ENCODE measurements at regions not wholly inside any gene's neighbourhood (a gene's known extent, or its start where the extent isn't known, plus 50 kb on each side); places are given as distances from the start of the nearest gene placed in this dataset.

DNA sequence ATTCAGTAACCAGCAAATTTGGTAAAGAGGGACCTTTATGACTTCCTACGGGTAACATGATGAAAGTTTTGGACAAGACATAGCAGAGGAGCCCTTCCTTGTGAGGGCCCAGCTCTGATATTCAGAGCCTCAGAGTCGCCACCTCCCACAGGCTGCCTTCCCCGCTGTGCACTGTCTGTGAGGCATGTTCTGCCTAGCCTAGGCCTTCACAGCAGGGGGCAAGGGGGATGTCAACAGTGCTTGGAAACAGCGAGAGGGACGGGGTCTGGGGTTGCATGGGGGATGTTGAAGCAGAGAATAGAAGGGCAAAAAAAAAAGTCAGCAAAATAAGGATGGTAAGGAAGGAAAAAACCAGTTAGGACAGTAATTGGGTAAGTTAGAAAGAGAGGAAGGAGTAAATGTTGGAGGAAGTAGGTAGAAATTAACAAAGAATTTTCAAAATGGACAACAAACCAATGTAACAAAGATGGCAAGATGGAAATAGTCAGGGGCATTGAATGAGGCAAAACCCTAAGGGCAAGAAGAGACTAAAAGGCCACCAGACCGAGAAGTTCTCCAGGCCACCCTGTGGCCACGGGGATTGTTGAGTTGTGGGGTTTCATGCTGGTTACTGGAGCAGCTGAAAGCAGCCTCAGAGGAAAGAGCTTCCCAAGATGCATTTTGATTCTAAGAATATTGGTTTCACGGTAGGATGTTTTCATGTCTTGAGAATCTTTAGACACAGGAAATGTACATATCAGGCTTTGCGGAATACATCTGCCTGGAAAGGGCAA lies 139.8 kb downstream of the LY86 start:
- intact Hi-C loops (cut with micrococcal nuclease; ENCODE audit: unreplicated experiment) = no loop called here
- no peaks in the 10 kb centered on the region for H3K9me2 ChIP-seq (ENCODE audit: insufficient read depth, low read length)
- no peak overlapping the region for H2AFZ ChIP-seq (ENCODE audit: low read length)
- POLR2A ChIA-PET = interaction anchor here (0.7 to 0.9 kb wide), 2 partner anchors 15 to 109 kb away, joined by 3 to 4 read pairs; no protein-coding TSS in a partner anchor
- no peak overlapping the region for H3K4me2 ChIP-seq (ENCODE audit: low read length)
- no peaks in the 10 kb centered on the region for H4K20me1 ChIP-seq (ENCODE audit: insufficient read depth, low read length)
- DNase-seq (ENCODE audit: low spot score) = no peak
- no peaks in the 10 kb centered on the region for H3K4me1 ChIP-seq (ENCODE audit: insufficient read depth, low read length, poor library complexity, severe bottlenecking)
- no peak overlapping the region for H3K4me3 ChIP-seq (ENCODE audit: low read depth, low read length, poor library complexity, severe bottlenecking)
- TF ChIP-seq EZH2phosphoT487 (IDR thresholded peaks at IDR 0.05; ENCODE audit: borderline replicate concordance, low read depth, low read length) = no peak
- TF ChIP-seq, protein P1, sequence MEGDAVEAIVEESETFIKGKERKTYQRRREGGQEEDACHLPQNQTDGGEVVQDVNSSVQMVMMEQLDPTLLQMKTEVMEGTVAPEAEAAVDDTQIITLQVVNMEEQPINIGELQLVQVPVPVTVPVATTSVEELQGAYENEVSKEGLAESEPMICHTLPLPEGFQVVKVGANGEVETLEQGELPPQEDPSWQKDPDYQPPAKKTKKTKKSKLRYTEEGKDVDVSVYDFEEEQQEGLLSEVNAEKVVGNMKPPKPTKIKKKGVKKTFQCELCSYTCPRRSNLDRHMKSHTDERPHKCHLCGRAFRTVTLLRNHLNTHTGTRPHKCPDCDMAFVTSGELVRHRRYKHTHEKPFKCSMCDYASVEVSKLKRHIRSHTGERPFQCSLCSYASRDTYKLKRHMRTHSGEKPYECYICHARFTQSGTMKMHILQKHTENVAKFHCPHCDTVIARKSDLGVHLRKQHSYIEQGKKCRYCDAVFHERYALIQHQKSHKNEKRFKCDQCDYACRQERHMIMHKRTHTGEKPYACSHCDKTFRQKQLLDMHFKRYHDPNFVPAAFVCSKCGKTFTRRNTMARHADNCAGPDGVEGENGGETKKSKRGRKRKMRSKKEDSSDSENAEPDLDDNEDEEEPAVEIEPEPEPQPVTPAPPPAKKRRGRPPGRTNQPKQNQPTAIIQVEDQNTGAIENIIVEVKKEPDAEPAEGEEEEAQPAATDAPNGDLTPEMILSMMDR (conservative IDR thresholded peaks at IDR 0.05; ENCODE audit: low read length) = no peak
- no peaks in the 10 kb centered on the region for H3K36me3 ChIP-seq (ENCODE audit: insufficient read depth, low read length)
- no peaks in the 10 kb centered on the region for H3K79me2 ChIP-seq (ENCODE audit: insufficient read depth, low read depth, low read length)
- CTCF ChIA-PET (ENCODE audit: unreplicated experiment) = no interaction called here
- no peaks in the 10 kb centered on the region for H3K9me3 ChIP-seq (ENCODE audit: low read length)
- H3K27ac ChIP-seq (ENCODE audit: low read depth, low read length, poor library complexity, severe bottlenecking) = no peak overlapping the region
- BruUV-seq (replicated peaks) = no TSS peak

DNA sequence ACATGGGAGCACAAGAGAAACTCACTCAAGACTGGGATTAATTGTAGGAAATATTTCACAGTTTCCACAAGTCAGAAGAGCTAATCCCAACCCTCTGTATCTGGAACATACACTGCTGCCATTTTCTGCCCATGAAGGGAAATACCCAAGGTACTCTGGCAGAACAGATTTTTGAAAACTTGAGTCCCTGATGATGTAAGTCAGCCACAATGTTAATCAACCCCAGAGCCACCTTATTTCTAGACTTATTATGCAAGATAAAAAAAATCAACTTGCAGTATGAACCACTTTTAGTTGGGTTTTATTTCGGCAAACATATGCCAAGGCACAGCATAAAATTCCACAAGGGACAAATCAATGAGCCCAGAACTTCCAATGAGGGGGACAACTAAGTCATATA lies 141.5 kb downstream of the LY86 start:
- no peaks in the 10 kb centered on the region for H3K36me3 ChIP-seq (ENCODE audit: insufficient read depth, low read length)
- H3K4me2 ChIP-seq (ENCODE audit: low read length) = no peak overlapping the region
- CTCF ChIA-PET (ENCODE audit: unreplicated experiment) = interaction anchor here (1.1 kb wide), 1 partner anchor 11 kb away, joined by 3 read pairs; no protein-coding TSS in a partner anchor
- H3K79me2 ChIP-seq (ENCODE audit: insufficient read depth, low read depth, low read length) = no peaks in the 10 kb centered on the region
- POLR2A ChIA-PET = interaction anchor here (0.6 kb wide), 1 partner anchor 249 kb away, joined by 3 read pairs; no protein-coding TSS in a partner anchor
- H3K9me3 ChIP-seq (ENCODE audit: low read length) = no peaks in the 10 kb centered on the region
- no peaks in the 10 kb centered on the region for H3K4me1 ChIP-seq (ENCODE audit: insufficient read depth, low read length, poor library complexity, severe bottlenecking)
- no peak overlapping the region for H2AFZ ChIP-seq (ENCODE audit: low read length)
- no peak for DNase-seq (ENCODE audit: low spot score)
- no TSS peak for BruUV-seq (replicated peaks)
- intact Hi-C loops (cut with micrococcal nuclease; ENCODE audit: unreplicated experiment) = no loop called here
- no peaks in the 10 kb centered on the region for H4K20me1 ChIP-seq (ENCODE audit: insufficient read depth, low read length)
- H3K27ac ChIP-seq (ENCODE audit: low read depth, low read length, poor library complexity, severe bottlenecking) = no peak overlapping the region
- TF ChIP-seq, protein P1 (conservative IDR thresholded peaks at IDR 0.05; ENCODE audit: low read length) = no peak
- TF ChIP-seq EZH2phosphoT487 (IDR thresholded peaks at IDR 0.05; ENCODE audit: borderline replicate concordance, low read depth, low read length) = no peak
- H3K9me2 ChIP-seq (ENCODE audit: insufficient read depth, low read length) = no peaks in the 10 kb centered on the region
- no peak overlapping the region for H3K4me3 ChIP-seq (ENCODE audit: low read depth, low read length, poor library complexity, severe bottlenecking)

DNA sequence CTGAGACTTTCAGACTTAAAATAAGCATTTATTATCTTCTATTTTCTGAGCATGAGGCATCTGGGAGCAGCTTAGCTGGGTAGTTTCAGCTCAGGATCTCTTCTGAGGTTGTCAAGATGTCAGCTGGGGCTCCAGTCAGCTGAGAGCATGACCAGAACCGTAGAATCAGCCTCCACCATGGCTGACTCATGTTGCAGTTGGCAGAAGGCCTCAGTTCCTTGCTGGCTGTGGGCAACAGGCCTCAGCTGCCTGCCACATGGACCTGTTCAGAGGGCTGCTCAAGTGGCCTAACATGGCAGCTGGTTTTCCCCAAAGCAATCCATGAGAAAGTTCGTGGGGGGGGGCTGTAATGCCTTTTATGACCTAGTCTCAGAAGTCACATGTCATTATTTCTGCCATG lies 142.3 kb downstream of the LY86 start:
- no peak overlapping the region for H2AFZ ChIP-seq (ENCODE audit: low read length)
- no peaks in the 10 kb centered on the region for H4K20me1 ChIP-seq (ENCODE audit: insufficient read depth, low read length)
- no peaks in the 10 kb centered on the region for H3K4me1 ChIP-seq (ENCODE audit: insufficient read depth, low read length, poor library complexity, severe bottlenecking)
- no TSS peak for BruUV-seq (replicated peaks)
- H3K4me3 ChIP-seq (ENCODE audit: low read depth, low read length, poor library complexity, severe bottlenecking) = no peak overlapping the region
- H3K36me3 ChIP-seq (ENCODE audit: insufficient read depth, low read length) = no peaks in the 10 kb centered on the region
- ChIA-PET POLR2A (no interaction called here), CTCF (ENCODE audit: unreplicated experiment) (interaction anchor here (1.1 kb wide), 1 partner anchor 12 kb away, joined by 3 read pairs; no protein-coding TSS in a partner anchor)
- H3K9me2 ChIP-seq (ENCODE audit: insufficient read depth, low read length) = no peaks in the 10 kb centered on the region
- intact Hi-C loops (cut with micrococcal nuclease; ENCODE audit: unreplicated experiment) = no loop called here
- no peaks in the 10 kb centered on the region for H3K79me2 ChIP-seq (ENCODE audit: insufficient read depth, low read depth, low read length)
- H3K9me3 ChIP-seq (ENCODE audit: low read length) = no peaks in the 10 kb centered on the region
- H3K27ac ChIP-seq (ENCODE audit: low read depth, low read length, poor library complexity, severe bottlenecking) = no peak overlapping the region
- H3K4me2 ChIP-seq (ENCODE audit: low read length) = no peak overlapping the region
- no peak for DNase-seq (ENCODE audit: low spot score)
- no peak for TF ChIP-seq EZH2phosphoT487 (IDR thresholded peaks at IDR 0.05; ENCODE audit: borderline replicate concordance, low read depth, low read length)
- TF ChIP-seq, protein P1 (conservative IDR thresholded peaks at IDR 0.05; ENCODE audit: low read length) = no peak
